Gastroesophageal sphincter (tissue), 4 donors: ENCODE measurements at regions not wholly inside any gene's neighbourhood (a gene's known extent, or its start where the extent isn't known, plus 50 kb on each side); places are given as distances from the start of the nearest gene placed in this dataset.
A peak's percentile ranks its signal among the peaks of the same experiment; 100 is the strongest.

Source experiments
- ATAC-seq: fragments of 150-250 bp; one replicate; pipeline ENCODE4 v1.9.1; 2016; ENCODE audit warnings: mild to moderate bottlenecking, moderate library complexity
- H3K27ac ChIP-seq, 4 donors: fragments of 200-600 bp; sonication (generic) in 3 of 4; 1 replicate in 3 of 4; 2 replicates in 1 of 4; pipeline ENCODE4 v1.5.1; 2016 to 2019
- H3K27me3 ChIP-seq: fragments of 200-600 bp; sonication (generic); one replicate; pipeline ENCODE4 v1.5.1; 2019
- H3K36me3 ChIP-seq, 2 donors: fragments of 200-600 bp; sonication (generic); one replicate each; pipeline ENCODE4 v1.5.1; 2019; ENCODE audit warnings: control low read depth in 1 of 2
- H3K4me1 ChIP-seq, 3 donors: fragments of 200-600 bp; sonication (generic); 1 replicate in 2 of 3; 2 replicates in 1 of 3; pipeline ENCODE4 v1.5.1; 2016 to 2019; ENCODE audit warnings: control low read depth in 2 of 3
- H3K4me3 ChIP-seq, 2 donors: fragments of 200-600 bp; sonication (generic); one replicate each; pipeline ENCODE4 v1.5.1; 2019; ENCODE audit warnings: mild to moderate bottlenecking in 1 of 2, moderate library complexity in 1 of 2
- H3K9me3 ChIP-seq, 3 donors: fragments of 200-600 bp; sonication (generic); one replicate each; pipeline ENCODE4 v1.5.1; 2017 to 2019; ENCODE audit warnings: control low read depth in 2 of 3
- EP300 ChIP-seq: sonication (generic); formaldehyde crosslinking; IDR thresholded peaks from one replicate; pipeline ENCODE4 v1.6.1; 2017; ENCODE audit warnings: antibody characterized with exemption, mild to moderate bottlenecking
- POLR2A ChIP-seq, 2 donors: fragments of 450-650 bp; IDR thresholded peaks; one replicate each; pipeline ENCODE4 v1.6.1; 2017; ENCODE audit warnings: antibody characterized with exemption in 2 of 2, mild to moderate bottlenecking in 2 of 2, moderate library complexity in 1 of 2
- POLR2AphosphoS5 ChIP-seq: sonication (generic); formaldehyde crosslinking; IDR thresholded peaks from one replicate; pipeline ENCODE4 v1.6.1; 2017; ENCODE audit warnings: antibody characterized with exemption
- WGBS, 2 donors: methylation state at CpG; one replicate each; pipeline ENCODE4 v1.1.5; 2018; ENCODE audit warnings: low coverage in 1 of 2; 5-methylcytosine and 5-hydroxymethylcytosine counted together
- TF ChIP-seq, protein P1 (sequence below), 4 experiments: fragments of 200-600 bp in 2 of 4; fragments of 450-650 bp in 2 of 4; sonication (generic) in 1 of 4; IDR thresholded peaks; one replicate each; pipeline ENCODE4 v1.5.1; 2017 to 2019; ENCODE audit warnings: antibody characterized with exemption in 4 of 4, mild to moderate bottlenecking in 2 of 4, moderate library complexity in 2 of 4

DNA sequence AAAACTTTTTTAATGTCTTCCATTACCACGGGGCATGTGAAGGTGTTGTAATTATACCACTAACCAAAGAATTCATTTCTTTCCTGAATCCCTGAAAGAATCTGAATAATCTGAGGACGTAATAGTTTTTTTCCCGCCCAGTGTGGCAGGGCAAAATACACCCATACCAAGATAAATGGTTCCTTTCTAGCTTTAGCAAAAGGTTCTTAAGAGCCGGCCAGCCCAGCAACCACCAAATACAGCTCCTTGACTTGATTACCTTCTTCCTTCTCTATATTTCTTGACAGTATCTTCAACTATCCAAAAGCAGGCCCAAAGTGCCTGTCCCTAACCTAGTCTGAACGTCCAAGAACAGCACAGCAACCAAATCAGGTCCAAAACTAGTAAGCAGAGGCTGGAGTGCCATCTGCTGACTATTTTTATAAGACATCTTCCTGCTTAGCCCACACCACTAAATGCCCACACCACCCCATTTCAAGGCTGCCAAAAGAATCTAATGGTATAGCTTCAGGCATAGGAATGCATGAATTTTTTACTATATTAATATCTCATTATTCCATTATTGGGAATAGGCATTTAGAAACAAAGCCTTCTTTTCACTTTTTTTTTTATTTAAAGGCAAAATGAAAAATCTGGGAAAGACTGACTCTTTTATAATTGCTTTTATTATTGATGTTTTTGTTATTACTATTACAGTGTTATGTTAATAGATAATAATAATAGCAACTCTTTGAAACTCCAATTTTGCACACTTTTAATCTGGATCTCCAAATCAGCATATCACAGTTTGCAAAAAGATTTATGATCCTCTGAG is 524.4 kb downstream of the MED13L start:
- Histone ChIP-seq H3K9me3 (no peaks in the 10 kb centered on the region), H3K4me1 (no peaks in the 10 kb centered on the region), H3K4me3 (no peak overlapping the region), H3K27ac (no peak overlapping the region), H3K36me3 (no peaks in the 10 kb centered on the region), H3K27me3 (peaks cover 27% of the 10 kb centered on the region)
- TF ChIP-seq, protein P1, sequence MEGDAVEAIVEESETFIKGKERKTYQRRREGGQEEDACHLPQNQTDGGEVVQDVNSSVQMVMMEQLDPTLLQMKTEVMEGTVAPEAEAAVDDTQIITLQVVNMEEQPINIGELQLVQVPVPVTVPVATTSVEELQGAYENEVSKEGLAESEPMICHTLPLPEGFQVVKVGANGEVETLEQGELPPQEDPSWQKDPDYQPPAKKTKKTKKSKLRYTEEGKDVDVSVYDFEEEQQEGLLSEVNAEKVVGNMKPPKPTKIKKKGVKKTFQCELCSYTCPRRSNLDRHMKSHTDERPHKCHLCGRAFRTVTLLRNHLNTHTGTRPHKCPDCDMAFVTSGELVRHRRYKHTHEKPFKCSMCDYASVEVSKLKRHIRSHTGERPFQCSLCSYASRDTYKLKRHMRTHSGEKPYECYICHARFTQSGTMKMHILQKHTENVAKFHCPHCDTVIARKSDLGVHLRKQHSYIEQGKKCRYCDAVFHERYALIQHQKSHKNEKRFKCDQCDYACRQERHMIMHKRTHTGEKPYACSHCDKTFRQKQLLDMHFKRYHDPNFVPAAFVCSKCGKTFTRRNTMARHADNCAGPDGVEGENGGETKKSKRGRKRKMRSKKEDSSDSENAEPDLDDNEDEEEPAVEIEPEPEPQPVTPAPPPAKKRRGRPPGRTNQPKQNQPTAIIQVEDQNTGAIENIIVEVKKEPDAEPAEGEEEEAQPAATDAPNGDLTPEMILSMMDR (IDR thresholded peaks at IDR 0.05): peak; percentile 40 to 71 (median 59)
- no peak for TF ChIP-seq POLR2AphosphoS5
- no peak for TF ChIP-seq POLR2A (IDR thresholded peaks at IDR 0.05)
- TF ChIP-seq EP300: no peak
- 52 to 60% methylated on average over 4 to 5 of the region's 5 CpGs for WGBS, 2 donors
- peak; percentile 50 for ATAC-seq

DNA sequence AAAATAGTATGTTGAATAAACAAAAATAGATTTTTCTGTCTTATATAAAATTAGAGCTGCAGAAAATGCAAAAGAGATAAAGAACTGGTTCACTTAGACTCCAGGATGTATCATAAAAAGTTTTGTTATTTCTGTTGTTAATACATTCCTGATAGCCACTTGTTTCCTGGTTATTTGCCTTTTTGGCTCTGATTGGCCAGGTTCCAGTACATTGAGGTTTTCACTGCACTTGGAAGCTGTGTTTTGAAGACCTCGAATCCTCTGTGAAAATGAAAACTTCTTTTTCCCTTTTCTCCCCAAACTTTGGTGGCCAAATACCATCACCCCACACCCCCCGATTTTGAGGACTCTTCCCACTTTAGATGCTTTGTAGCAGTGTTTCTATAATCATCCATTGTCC is 525.3 kb downstream of the MED13L start:
- Histone ChIP-seq H3K36me3 (no peaks in the 10 kb centered on the region), H3K4me3 (no peak overlapping the region), H3K9me3 (no peaks in the 10 kb centered on the region), H3K27me3 (peaks cover 27% of the 10 kb centered on the region), H3K4me1 (no peaks in the 10 kb centered on the region), H3K27ac (no peak overlapping the region)
- ATAC-seq: no peak
- WGBS, 2 donors: 62 to 83% methylated on average over 2 of the region's 2 CpGs
- TF ChIP-seq, protein P1 (IDR thresholded peaks at IDR 0.05): no peak
- TF ChIP-seq POLR2A (IDR thresholded peaks at IDR 0.05) (no peak), POLR2AphosphoS5 (no peak), EP300 (no peak)

DNA sequence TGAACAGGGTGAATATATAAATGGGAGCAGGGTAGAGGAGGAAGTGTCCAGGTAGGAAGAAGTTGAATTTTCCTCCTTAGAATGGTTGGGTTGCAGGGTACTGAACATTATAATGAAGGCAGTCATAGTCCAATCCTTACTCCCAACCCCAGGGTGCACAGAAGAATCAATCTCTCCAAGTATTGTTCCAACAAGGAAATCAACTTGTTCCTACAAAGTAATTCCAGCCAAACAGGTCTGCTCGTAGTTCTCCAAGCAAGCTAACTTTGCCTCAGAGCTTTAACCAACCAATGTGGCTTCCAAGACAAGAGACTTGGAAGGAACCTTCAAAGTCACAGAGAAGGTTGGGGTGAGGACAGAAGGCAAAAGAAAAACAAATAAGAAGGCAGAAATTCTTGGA is 527.2 kb downstream of the MED13L start:
- H3K9me3 ChIP-seq: no peaks in the 10 kb centered on the region
- H3K4me1 ChIP-seq: no peaks in the 10 kb centered on the region
- no peak for ATAC-seq
- 83% methylated on average over 1 of the region's 1 CpG; no CpG with 5 or more reads in 1 of the 2 donors for WGBS, 2 donors
- no peak overlapping the region for H3K4me3 ChIP-seq
- H3K27ac ChIP-seq: no peak overlapping the region
- TF ChIP-seq POLR2AphosphoS5 (no peak), EP300 (no peak)
- no peaks in the 10 kb centered on the region for H3K36me3 ChIP-seq
- H3K27me3 ChIP-seq: peaks cover 16% of the 10 kb centered on the region

- no peak overlapping the region for H3K27ac ChIP-seq
- peaks cover 17% of the 10 kb centered on the region for H3K27me3 ChIP-seq
- ATAC-seq: no peak
- peaks cover 0 to 6% (median 0%) of the 10 kb centered on the region in 3 donors for H3K9me3 ChIP-seq
- H3K36me3 ChIP-seq: no peaks in the 10 kb centered on the region
- 52% methylated on average over 5 to 8 of the region's 8 CpGs for WGBS, 2 donors
- TF ChIP-seq, protein P1 (IDR thresholded peaks at IDR 0.05): no peak
- TF ChIP-seq POLR2A (IDR thresholded peaks at IDR 0.05) (no peak), POLR2AphosphoS5 (no peak), EP300 (no peak)
- no peak overlapping the region for H3K4me3 ChIP-seq
- H3K4me1 ChIP-seq: no peaks in the 10 kb centered on the region
These were observed 528.2 kb downstream of the MED13L start for GRCh38 chr12:115749071-115749841.

GRCh38 chr12:115740586-115741155 is 536.8 kb downstream of the MED13L start:
- no peak for TF ChIP-seq POLR2AphosphoS5
- TF ChIP-seq, protein P1 (IDR thresholded peaks at IDR 0.05): no peak
- no peak for TF ChIP-seq EP300
- no peak for TF ChIP-seq POLR2A (IDR thresholded peaks at IDR 0.05)
- Histone ChIP-seq H3K9me3 (peaks cover 0 to 15% (median 0%) of the 10 kb centered on the region in 3 donors), H3K36me3 (no peaks in the 10 kb centered on the region), H3K4me3 (no peak overlapping the region), H3K4me1 (no peaks in the 10 kb centered on the region), H3K27ac (no peak overlapping the region), H3K27me3 (peaks cover 50% of the 10 kb centered on the region)
- WGBS, 2 donors: 50 to 68% methylated on average over 6 to 8 of the region's 9 CpGs
- no peak for ATAC-seq
